ENCODE measurements at regions not wholly inside any gene's neighbourhood (a gene's known extent, or its start where the extent isn't known, plus 50 kb on each side); places are given as distances from the start of the nearest gene placed in this dataset.

DNA sequence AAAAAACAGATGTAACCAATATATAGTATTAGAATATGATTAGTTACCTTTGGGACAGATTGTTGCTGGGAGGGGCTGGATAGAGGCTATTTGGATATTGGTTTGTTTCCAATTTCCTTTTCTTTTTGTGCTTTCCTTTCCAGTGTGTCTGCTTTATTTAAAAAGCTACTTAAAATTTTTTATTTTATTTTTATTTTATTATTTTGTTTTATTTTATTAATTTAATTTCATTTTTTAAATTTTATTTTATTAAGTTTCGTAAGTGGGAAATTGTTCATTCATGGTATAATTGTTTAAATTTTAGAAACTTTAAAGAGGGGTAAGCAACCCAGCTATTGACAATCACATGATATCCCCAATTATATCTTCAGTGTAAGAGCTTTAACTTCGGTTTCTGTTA, 2077.0 kb upstream of the PCDH20 start:
- TF ChIP-seq, protein P1, sequence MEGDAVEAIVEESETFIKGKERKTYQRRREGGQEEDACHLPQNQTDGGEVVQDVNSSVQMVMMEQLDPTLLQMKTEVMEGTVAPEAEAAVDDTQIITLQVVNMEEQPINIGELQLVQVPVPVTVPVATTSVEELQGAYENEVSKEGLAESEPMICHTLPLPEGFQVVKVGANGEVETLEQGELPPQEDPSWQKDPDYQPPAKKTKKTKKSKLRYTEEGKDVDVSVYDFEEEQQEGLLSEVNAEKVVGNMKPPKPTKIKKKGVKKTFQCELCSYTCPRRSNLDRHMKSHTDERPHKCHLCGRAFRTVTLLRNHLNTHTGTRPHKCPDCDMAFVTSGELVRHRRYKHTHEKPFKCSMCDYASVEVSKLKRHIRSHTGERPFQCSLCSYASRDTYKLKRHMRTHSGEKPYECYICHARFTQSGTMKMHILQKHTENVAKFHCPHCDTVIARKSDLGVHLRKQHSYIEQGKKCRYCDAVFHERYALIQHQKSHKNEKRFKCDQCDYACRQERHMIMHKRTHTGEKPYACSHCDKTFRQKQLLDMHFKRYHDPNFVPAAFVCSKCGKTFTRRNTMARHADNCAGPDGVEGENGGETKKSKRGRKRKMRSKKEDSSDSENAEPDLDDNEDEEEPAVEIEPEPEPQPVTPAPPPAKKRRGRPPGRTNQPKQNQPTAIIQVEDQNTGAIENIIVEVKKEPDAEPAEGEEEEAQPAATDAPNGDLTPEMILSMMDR (IDR thresholded peaks at IDR 0.05), result no peak
- TF ChIP-seq POLR2A (IDR thresholded peaks at IDR 0.05), result no peak

Measured in suprapubic skin (tissue), 3 donors.